Limb (tissue), 2 donors: ENCODE measurements at regions not wholly inside any gene's neighbourhood (a gene's known extent, or its start where the extent isn't known, plus 50 kb on each side); places are given as distances from the start of the nearest gene placed in this dataset.

Experiments
- DNase-seq, 2 donors: peaks; one replicate each; pipeline ENCODE4 v3.0.0-alpha.2; 2016; ENCODE audit errors: extremely low spot score in 2 of 2

- DNase-seq, result peak; percentile 63 to 74
Observed at GRCh38 chr4:177047070-177047850, 254.5 kb upstream of the VEGFC start.

- DNase-seq, result no peak
Observed at GRCh38 chr4:177047851-177048174, 255.1 kb upstream of the VEGFC start.

GRCh38 chr4:177051473-177052060 lies 258.1 kb upstream of the NEIL3 start:
- DNase-seq, result no peak

GRCh38 chr4:177052211-177052934 lies 257.3 kb upstream of the NEIL3 start:
- peak in 1 of 2 donors; percentile 2 for DNase-seq

- DNase-seq, result no peak
Observed at GRCh38 chr4:177057186-177057585, 252.5 kb upstream of the NEIL3 start.

- no peak for DNase-seq
Observed at GRCh38 chr4:177064116-177064515, 245.6 kb upstream of the NEIL3 start.

GRCh38 chr4:177064729-177065394 lies 244.8 kb upstream of the NEIL3 start:
- no peak for DNase-seq

- no peak for DNase-seq
Observed at GRCh38 chr4:177066746-177067145, 242.9 kb upstream of the NEIL3 start.

- no peak for DNase-seq
Observed at GRCh38 chr4:177070533-177071058, 239.1 kb upstream of the NEIL3 start.

GRCh38 chr4:177077095-177077971 lies 232.3 kb upstream of the NEIL3 start:
- DNase-seq, result no peak

GRCh38 chr4:177079327-177079726 lies 230.3 kb upstream of the NEIL3 start:
- DNase-seq, result no peak

GRCh38 chr4:177080388-177080787 lies 229.3 kb upstream of the NEIL3 start:
- DNase-seq, result no peak

GRCh38 chr4:177087060-177087459 lies 222.6 kb upstream of the NEIL3 start:
- no peak for DNase-seq

- no peak for DNase-seq
Observed at GRCh38 chr4:177087499-177087898, 222.2 kb upstream of the NEIL3 start.

- DNase-seq, result no peak
Observed at GRCh38 chr4:177091515-177091914, 218.2 kb upstream of the NEIL3 start.

GRCh38 chr4:177092807-177093206 lies 216.9 kb upstream of the NEIL3 start:
- DNase-seq, result no peak

GRCh38 chr4:177093964-177094363 lies 215.7 kb upstream of the NEIL3 start:
- no peak for DNase-seq

- DNase-seq, result no peak
Observed at GRCh38 chr4:177097291-177097690, 212.4 kb upstream of the NEIL3 start.

- DNase-seq, result no peak
Observed at GRCh38 chr4:177099211-177099610, 210.5 kb upstream of the NEIL3 start.

GRCh38 chr4:177100307-177100706 lies 209.4 kb upstream of the NEIL3 start:
- DNase-seq, result no peak

GRCh38 chr4:177103619-177104018 lies 206.1 kb upstream of the NEIL3 start:
- DNase-seq, result no peak
